Stimulated activated naive B cell treated with anti-CD40 and anti-IgM and Interleukin-4, amounts not matched to agents 10 μg/mL and 1 μg/mL and 100 μg/mL, for 72 hours (primary cell): ENCODE measurements at regions not wholly inside any gene's neighbourhood (a gene's known extent, or its start where the extent isn't known, plus 50 kb on each side); places are given as distances from the start of the nearest gene placed in this dataset.

Experiments
- ATAC-seq, 2 donors: fragments of 150-1000 bp; cut with Tn5 transposase; replicated peaks; 2 replicates each; pipeline ENCODE4 v1.10.0; 2021; ENCODE audit warnings: moderate library complexity in 1 of 2
- DNase-seq: peaks from one replicate; pipeline ENCODE4 v3.0.0; 2021
- H3K27ac Mint-ChIP-seq: one replicate; pipeline ENCODE4 v1.8.0; 2022; ENCODE audit warnings: mild to moderate bottlenecking, mixed read lengths
- H3K27me3 Mint-ChIP-seq, 2 donors: one replicate each; pipeline ENCODE4 v1.8.0; 2022; ENCODE audit warnings: mixed read lengths in 2 of 2
- H3K36me3 Mint-ChIP-seq, 2 donors: one replicate each; pipeline ENCODE4 v1.8.0; 2022; ENCODE audit warnings: mixed read lengths in 2 of 2, mild to moderate bottlenecking in 1 of 2
- H3K4me1 Mint-ChIP-seq, 2 donors: one replicate each; pipeline ENCODE4 v1.8.0; 2022; ENCODE audit warnings: mixed read lengths in 2 of 2, mild to moderate bottlenecking in 1 of 2
- H3K4me3 Mint-ChIP-seq, 2 donors: one replicate each; pipeline ENCODE4 v1.8.0; 2022; ENCODE audit warnings: mild to moderate bottlenecking in 2 of 2, mixed read lengths in 2 of 2, moderate library complexity in 1 of 2
- H3K9me3 Mint-ChIP-seq, 2 donors: one replicate each; pipeline ENCODE4 v1.8.0; 2022; ENCODE audit warnings: mixed read lengths in 2 of 2, mild to moderate bottlenecking in 1 of 2

DNA sequence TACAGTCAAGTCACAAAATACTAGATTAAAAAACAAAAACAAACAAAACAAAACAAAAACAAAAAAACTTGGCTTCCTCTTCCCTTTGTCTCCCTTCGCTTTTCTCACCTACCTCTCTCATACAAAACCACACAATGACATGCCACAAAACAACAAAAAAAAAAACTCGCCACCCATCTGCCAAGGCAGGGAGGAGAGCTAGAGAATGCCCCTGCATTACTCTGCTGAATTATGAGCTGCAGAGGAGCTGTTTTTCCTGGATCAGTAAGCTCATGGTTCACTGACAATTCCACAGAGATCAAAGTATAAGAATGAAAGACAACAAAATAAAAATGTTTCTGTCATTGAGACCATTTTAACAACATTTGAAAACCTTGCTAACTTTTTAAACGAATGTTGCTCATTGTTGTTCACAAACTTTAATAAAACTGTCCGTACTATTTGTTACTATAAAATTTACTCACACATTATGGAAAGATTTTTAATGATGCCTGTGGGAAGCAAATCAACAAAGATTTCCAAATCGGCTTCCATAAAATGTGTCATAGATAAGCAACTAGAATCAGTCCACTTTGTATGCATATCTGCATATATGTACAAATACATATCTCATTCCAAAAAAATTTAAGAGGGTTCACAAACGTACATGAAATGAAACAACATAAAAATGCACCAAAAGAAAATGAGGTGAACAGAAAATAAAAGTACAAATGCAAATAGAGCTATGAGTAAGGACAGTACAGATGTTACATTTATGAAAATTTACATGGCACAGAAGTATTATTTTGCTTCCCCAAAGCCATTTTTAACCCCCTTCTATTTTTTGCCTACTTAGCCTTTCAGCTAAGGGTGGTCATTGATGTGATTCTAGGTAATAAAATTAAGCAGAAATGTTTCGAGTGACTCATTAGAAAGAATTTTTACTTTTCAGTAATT is 252.4 kb upstream of the FAT4 start:
- ATAC-seq (no peak), DNase-seq (no peak)
- no peaks in the 10 kb centered on the region for H3K36me3 Mint-ChIP-seq
- peaks cover 0 to 3% of the 10 kb centered on the region in 2 donors for H3K9me3 Mint-ChIP-seq
- H3K27ac Mint-ChIP-seq = no peak overlapping the region
- H3K27me3 Mint-ChIP-seq = no peaks in the 10 kb centered on the region
- no peak overlapping the region for H3K4me3 Mint-ChIP-seq
- H3K4me1 Mint-ChIP-seq = no peaks in the 10 kb centered on the region

DNA sequence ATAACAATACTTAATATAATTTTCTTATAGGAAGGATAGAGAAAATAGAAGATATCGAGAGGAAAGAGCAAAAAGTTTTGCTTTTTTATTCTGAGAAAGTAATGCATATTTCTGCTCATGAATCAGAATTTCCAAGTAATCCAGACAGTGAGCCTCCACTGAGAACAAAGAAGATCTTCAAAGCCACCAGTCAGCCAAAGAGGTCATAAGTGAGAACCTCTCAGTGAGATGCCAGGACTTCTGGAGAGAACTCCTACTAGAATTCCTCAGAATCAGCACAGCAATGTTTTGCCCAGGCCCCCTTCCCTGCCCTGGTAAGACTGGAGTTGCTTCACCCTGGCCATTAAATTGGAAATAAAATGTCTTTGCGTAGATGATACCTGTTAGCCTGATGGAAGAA is 254.4 kb upstream of the FAT4 start:
- peaks cover 0 to 3% of the 10 kb centered on the region in 2 donors for H3K9me3 Mint-ChIP-seq
- no peak for ATAC-seq
- no peak overlapping the region for H3K27ac Mint-ChIP-seq
- H3K4me3 Mint-ChIP-seq = no peak overlapping the region
- H3K27me3 Mint-ChIP-seq = no peaks in the 10 kb centered on the region
- DNase-seq = no peak
- H3K36me3 Mint-ChIP-seq = no peaks in the 10 kb centered on the region
- no peaks in the 10 kb centered on the region for H3K4me1 Mint-ChIP-seq

DNA sequence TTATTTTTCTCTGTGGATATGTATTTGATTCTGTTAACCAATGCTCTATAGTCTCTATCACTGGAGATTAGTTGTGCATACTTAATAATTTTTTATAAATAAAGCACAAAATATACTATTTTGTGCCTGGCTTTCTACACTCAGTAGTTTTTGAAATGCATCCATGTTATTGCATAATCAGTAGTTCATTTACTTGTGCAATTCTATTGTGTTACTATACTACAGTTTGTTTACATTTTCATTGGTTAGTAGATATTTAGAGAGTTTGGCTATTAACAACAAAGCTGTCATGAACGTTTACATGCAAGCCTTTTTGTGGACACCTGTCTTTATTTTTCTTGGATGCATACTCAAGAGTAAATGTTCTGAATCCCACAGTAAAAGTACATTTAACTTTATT is 265.0 kb upstream of the FAT4 start:
- H3K4me1 Mint-ChIP-seq = no peaks in the 10 kb centered on the region
- no peaks in the 10 kb centered on the region for H3K36me3 Mint-ChIP-seq
- DNase-seq = no peak
- H3K9me3 Mint-ChIP-seq = peaks cover 3 to 10% of the 10 kb centered on the region in 2 donors
- H3K4me3 Mint-ChIP-seq = no peak overlapping the region
- ATAC-seq = no peak
- H3K27me3 Mint-ChIP-seq = no peaks in the 10 kb centered on the region
- H3K27ac Mint-ChIP-seq = no peak overlapping the region

DNA sequence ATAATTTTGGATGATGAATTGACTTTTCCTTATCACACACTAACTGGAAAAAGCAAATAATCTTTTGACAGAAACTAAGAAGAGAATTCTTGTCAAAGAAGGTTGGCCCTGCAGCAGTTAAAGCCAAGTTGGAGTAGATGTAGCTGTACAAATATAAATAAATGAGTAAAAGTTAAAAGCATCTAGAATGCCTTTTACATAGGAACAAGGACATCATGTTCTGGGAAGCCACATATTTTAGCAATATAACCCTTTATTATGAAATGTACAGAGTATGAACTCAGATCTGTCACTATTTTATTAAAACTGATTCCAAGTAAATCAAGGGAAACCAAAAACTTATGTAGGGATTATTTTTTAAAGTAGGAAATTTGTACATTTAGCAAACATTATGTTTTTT is 269.4 kb upstream of the FAT4 start:
- no peak overlapping the region for H3K27ac Mint-ChIP-seq
- DNase-seq (no peak), ATAC-seq (no peak)
- H3K4me1 Mint-ChIP-seq = no peaks in the 10 kb centered on the region
- no peak overlapping the region for H3K4me3 Mint-ChIP-seq
- H3K9me3 Mint-ChIP-seq = peaks cover 3 to 10% of the 10 kb centered on the region in 2 donors
- H3K27me3 Mint-ChIP-seq = no peaks in the 10 kb centered on the region
- H3K36me3 Mint-ChIP-seq = no peaks in the 10 kb centered on the region

DNA sequence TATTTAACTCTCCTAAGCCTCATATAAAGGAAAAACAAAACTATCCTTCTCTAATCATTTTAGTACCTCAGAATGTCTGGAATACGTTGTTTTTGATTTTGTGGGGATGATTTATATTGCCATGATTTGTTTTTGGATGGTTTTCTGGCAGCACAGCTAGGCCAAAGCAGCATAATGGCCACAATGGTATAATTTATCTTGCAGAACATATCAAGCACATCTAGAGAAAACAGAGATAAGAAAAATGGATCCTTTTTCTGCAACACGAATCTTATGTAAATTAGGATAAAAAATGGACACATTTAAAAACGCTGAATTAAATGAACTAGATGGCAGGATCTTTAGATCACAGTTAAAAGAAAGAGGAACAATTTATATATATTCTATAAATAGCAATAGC is 269.9 kb upstream of the FAT4 start:
- Mint-ChIP-seq H3K9me3 (peaks cover 3 to 10% of the 10 kb centered on the region in 2 donors), H3K27me3 (no peaks in the 10 kb centered on the region), H3K4me3 (no peak overlapping the region), H3K4me1 (no peaks in the 10 kb centered on the region), H3K36me3 (no peaks in the 10 kb centered on the region), H3K27ac (no peak overlapping the region)
- ATAC-seq (no peak), DNase-seq (no peak)

DNA sequence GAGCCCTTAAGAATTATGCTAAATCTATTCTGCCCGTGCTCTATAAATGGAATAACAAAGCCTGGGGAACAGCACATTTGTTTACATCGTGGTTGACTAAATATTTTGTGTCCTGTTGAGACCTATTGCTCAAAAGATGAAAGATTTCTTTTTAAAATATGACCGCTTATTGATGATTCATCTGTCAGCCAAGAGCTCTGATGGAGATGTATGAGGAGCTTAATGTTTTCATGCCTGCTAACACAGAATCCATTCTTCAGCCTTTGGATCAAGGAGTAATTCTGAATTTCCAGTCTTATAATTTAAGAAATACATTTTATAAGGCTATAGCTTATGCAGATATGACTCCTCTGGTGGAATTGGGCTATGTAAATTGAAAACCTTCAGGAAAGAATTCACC is 271.3 kb upstream of the FAT4 start:
- DNase-seq (no peak), ATAC-seq (no peak)
- H3K4me3 Mint-ChIP-seq = no peak overlapping the region
- no peaks in the 10 kb centered on the region for H3K4me1 Mint-ChIP-seq
- peaks cover 2 to 10% of the 10 kb centered on the region in 2 donors for H3K9me3 Mint-ChIP-seq
- no peak overlapping the region for H3K27ac Mint-ChIP-seq
- no peaks in the 10 kb centered on the region for H3K27me3 Mint-ChIP-seq
- H3K36me3 Mint-ChIP-seq = no peaks in the 10 kb centered on the region

DNA sequence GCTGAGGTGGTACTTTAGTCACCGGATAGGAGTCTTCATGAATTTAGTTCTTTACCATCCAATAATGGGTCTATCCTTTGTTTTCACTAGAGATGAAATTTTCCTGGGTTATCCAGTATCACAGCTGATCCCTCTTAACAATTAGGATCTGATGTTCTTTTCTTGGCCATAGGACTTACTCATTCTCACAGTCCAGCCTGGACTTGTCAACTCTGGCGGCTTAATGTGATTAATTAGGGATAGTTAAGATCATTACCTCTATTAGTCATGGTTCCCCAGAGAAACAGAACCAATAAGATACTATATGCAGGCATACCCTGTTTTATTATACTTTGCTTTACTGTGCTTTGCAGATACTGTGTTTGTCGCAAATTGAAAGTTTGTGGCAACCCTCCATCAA is 272.7 kb upstream of the FAT4 start:
- Mint-ChIP-seq H3K27me3 (no peaks in the 10 kb centered on the region), H3K9me3 (peaks cover 2 to 6% of the 10 kb centered on the region in 2 donors)

DNA sequence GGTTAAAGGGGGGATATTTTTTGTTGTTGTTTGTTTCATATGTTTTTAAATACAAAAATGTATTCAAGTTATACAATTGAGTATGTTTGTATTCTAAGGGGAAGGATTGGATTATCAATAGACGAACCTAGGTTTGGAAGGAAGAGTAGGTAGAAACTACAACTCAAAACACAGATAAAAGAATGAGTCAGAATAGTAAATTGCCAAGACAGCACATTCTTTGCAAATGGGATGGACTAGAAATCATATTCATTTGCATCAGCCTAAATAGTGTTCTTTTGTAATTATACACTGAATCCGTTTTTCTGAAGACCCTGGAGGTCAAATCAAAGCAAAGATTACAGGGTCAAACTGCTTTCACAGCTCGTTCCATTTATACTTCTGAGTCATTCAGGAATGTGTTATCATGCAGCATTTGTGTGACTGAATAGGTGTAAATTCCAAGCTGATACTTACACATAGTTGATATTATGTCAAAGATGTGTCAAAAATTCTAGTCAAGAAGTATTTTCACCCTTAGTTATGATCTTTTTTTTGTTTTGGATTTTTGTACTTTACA is 273.3 kb upstream of the FAT4 start:
- Mint-ChIP-seq H3K27me3 (no peaks in the 10 kb centered on the region), H3K4me3 (no peak overlapping the region), H3K4me1 (no peaks in the 10 kb centered on the region), H3K9me3 (peaks cover 0 to 2% of the 10 kb centered on the region in 2 donors), H3K27ac (no peak overlapping the region), H3K36me3 (no peaks in the 10 kb centered on the region)
- ATAC-seq = no peak
- DNase-seq = no peak

More for the DNA sequence above, 272.7 kb upstream of the FAT4 start:
- Mint-ChIP-seq H3K27ac (no peak overlapping the region), H3K36me3 (no peaks in the 10 kb centered on the region), H3K4me3 (no peak overlapping the region), H3K4me1 (no peaks in the 10 kb centered on the region)
- no peak for DNase-seq
- ATAC-seq = no peak

DNA sequence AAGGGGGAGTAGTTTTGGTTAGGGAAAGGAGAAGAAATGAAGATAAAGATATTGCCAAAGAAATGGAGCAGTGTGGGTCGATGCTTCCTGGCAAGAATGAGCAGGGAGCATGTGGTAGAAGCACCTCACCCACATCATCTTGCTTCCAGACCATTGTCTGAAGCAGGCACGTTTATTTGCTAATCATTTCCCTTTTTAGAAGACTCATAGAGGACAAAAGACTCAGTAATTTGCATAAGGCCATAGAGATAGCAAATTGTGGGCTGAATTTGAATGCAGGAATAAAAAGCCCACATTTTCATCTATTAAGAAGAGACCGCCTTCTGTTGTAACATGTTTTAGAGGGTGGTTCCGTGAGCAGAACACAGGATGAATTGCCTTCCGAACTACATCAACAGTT is 275.2 kb upstream of the FAT4 start:
- no peak for DNase-seq
- H3K4me1 Mint-ChIP-seq = no peaks in the 10 kb centered on the region
- no peaks in the 10 kb centered on the region for H3K27me3 Mint-ChIP-seq
- H3K27ac Mint-ChIP-seq = no peak overlapping the region
- H3K9me3 Mint-ChIP-seq = peaks cover 4 to 7% of the 10 kb centered on the region in 2 donors
- ATAC-seq = no peak
- H3K36me3 Mint-ChIP-seq = no peaks in the 10 kb centered on the region
- H3K4me3 Mint-ChIP-seq = no peak overlapping the region

DNA sequence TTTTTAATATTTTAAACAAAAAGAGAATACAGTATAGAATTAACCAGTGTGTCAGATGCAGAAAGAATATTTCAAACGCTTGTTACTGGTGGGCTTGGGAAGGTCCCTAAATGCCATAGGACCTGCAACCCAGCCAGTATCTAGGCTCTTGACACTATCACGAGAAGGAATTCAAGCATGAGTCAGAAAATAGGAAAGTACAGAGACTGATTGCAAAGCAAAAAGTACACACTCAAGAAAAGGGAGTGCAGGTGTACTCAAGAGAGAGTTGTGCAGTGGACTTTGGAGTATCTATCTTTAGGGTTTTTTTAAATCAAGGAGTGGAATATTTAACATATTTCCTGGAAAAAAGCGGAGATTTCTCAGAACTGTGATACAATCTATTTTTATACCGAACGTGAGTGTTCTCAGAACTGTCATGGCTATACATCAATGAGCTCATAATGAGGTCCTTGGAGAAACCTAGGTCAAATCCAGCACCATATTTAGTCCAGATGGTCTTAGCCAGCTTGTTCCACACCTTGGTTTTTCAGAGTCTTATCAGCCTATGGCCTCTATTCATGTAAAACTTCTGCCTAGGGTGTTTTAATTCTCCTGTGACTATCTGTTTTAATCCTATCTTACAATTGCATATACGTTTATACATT is 291.8 kb upstream of the FAT4 start:
- no peaks in the 10 kb centered on the region for H3K36me3 Mint-ChIP-seq
- ATAC-seq (no peak), DNase-seq (no peak)
- no peaks in the 10 kb centered on the region for H3K27me3 Mint-ChIP-seq
- H3K27ac Mint-ChIP-seq = no peak overlapping the region
- H3K4me1 Mint-ChIP-seq = no peaks in the 10 kb centered on the region
- H3K9me3 Mint-ChIP-seq = peaks cover 4 to 5% of the 10 kb centered on the region in 2 donors
- no peak overlapping the region for H3K4me3 Mint-ChIP-seq

DNA sequence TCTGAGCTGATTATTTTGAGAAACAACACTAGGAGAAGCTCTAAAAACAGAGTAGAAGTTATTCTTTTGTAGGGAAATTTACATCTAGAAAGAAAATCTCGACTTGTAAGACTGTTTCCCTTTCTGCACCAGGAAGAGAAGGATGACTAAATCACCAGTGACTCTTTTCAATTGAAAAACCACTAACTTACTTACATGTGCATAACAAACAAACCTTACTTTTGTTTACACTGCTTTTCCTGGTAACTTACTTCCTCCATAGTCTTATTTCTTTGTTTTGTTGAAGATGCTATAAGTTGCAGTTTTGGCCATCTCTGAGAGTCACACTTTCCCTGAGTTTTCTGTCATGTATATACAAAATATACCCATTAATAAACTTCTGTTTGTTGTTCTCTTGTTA is 293.6 kb upstream of the FAT4 start:
- no peaks in the 10 kb centered on the region for H3K4me1 Mint-ChIP-seq
- H3K27me3 Mint-ChIP-seq = no peaks in the 10 kb centered on the region
- no peak overlapping the region for H3K27ac Mint-ChIP-seq
- no peak for DNase-seq
- no peaks in the 10 kb centered on the region for H3K36me3 Mint-ChIP-seq
- no peak overlapping the region for H3K4me3 Mint-ChIP-seq
- H3K9me3 Mint-ChIP-seq = peaks cover 3 to 4% of the 10 kb centered on the region in 2 donors
- ATAC-seq = no peak

DNA sequence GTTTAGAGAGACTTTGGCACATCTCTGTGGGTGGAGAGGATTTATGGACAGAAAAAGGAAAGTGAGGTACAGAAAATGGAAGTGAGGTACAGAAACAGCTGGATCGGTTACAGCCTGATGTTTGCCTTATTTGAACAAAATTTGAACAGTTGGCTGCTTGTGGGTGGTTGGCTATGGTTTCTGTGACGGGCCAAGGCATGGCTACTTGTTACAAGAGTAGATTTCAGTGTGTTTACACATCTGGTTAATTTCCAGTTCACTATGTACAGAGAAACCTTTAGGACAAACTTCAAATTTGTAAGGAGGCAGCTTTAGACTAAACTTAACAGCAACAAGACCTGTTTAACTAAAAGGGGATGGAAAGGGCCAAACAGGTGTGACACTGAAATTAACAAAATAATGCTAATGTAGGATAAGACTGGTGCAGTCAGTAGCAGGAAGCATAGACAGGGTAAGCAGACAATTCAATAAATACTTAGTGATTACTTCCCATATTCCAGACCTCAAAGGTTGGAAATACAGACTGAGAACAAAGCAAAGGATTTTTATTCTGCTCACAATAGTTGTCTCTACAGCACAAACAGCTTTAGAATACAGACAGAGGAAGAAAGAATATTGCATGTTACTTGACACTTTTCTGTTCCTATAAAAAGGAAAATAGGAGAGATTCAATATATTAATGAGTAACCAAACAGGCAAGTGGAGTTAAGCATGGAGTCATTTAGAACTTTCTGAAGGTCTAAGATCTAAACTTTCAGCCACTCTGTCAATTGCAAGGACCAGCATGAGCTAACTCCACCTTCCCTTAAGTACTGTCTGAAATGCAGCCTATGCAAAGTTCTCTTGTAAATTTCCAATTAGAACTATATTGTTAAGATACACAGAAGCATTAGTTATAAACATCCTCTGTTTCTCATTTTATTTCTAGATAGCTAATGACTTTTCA is 294.4 kb upstream of the FAT4 start:
- no peak for ATAC-seq
- no peaks in the 10 kb centered on the region for H3K4me1 Mint-ChIP-seq
- H3K27me3 Mint-ChIP-seq = no peaks in the 10 kb centered on the region
- peaks cover 4% of the 10 kb centered on the region in 2 donors for H3K9me3 Mint-ChIP-seq
- H3K4me3 Mint-ChIP-seq = no peak overlapping the region
- H3K27ac Mint-ChIP-seq = no peak overlapping the region
- DNase-seq = no peak
- no peaks in the 10 kb centered on the region for H3K36me3 Mint-ChIP-seq

DNA sequence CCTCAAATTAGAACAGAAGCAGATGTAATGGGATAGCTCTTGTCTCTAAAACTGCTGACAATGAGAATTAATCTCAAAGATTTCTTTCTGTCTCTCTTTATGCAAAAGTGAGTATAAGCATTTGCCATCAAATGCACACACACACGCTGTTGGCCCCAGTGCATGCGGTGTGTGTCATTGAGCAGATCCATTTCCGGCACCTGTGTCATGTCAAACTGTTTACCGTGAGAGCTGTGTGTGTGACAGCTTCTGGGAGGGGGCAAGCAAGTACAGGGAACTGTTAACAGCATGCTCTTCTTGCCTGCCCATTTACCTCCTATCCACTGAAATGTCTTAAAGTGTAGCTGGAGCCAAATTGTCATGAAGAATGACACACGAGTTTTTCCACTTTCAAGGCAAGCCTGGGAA is 297.9 kb upstream of the FAT4 start:
- Mint-ChIP-seq H3K4me1 (no peaks in the 10 kb centered on the region), H3K4me3 (no peak overlapping the region), H3K27ac (no peak overlapping the region), H3K27me3 (no peaks in the 10 kb centered on the region), H3K36me3 (no peaks in the 10 kb centered on the region), H3K9me3 (peaks cover 3 to 4% of the 10 kb centered on the region in 2 donors)
- DNase-seq (no peak), ATAC-seq (no peak)

DNA sequence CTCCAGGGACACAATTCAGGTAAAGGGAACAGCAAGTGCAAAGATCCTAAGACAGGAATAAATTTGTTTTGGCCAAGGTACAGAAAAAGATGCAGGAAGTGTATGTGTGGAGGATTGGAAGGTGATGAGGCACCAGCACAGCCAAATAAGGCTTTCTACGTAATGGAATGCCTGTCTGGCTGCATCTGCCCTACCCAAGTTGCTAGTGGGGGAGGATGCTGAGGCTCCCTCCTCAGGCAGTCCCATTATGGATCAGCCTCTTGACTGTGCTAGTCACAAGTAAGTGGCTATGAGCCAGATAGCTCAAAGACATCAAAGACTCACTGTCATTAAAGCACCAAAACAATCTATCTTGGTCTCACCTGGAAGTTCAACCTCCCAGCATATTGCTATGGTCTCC is 300.9 kb upstream of the FAT4 start:
- no peaks in the 10 kb centered on the region for H3K27me3 Mint-ChIP-seq
- no peak overlapping the region for H3K27ac Mint-ChIP-seq
- no peak for DNase-seq
- no peaks in the 10 kb centered on the region for H3K4me1 Mint-ChIP-seq
- no peaks in the 10 kb centered on the region for H3K36me3 Mint-ChIP-seq
- no peak for ATAC-seq
- H3K9me3 Mint-ChIP-seq = peaks cover 0 to 3% of the 10 kb centered on the region in 2 donors
- no peak overlapping the region for H3K4me3 Mint-ChIP-seq
